Neural crest cell (in vitro differentiated cells): ENCODE measurements at regions not wholly inside any gene's neighbourhood (a gene's known extent, or its start where the extent isn't known, plus 50 kb on each side); places are given as distances from the start of the nearest gene placed in this dataset.

ENCODE experiments used
- DNase-seq: peaks from one replicate; pipeline ENCODE4 v3.0.0; 2021; ENCODE audit warnings: low read depth, mixed read lengths, low spot score
- H3K27ac Mint-ChIP-seq: one replicate; pipeline ENCODE4 v1.8.0; 2021; ENCODE audit warnings: mild to moderate bottlenecking, mixed read lengths; ENCODE audit not compliant: unreplicated experiment
- H3K27me3 Mint-ChIP-seq: 2 replicates; pipeline ENCODE4 v1.8.0; 2021; ENCODE audit warnings: low read depth, mild to moderate bottlenecking, mixed read lengths
- H3K36me3 Mint-ChIP-seq: 2 replicates; pipeline ENCODE4 v1.8.0; 2021; ENCODE audit warnings: low read depth, mild to moderate bottlenecking, mixed read lengths
- H3K4me1 Mint-ChIP-seq: 2 replicates; pipeline ENCODE4 v1.8.0; 2021; ENCODE audit warnings: mixed read lengths
- H3K4me3 Mint-ChIP-seq: one replicate; pipeline ENCODE4 v1.8.0; 2021; ENCODE audit warnings: mild to moderate bottlenecking, mixed read lengths
- H3K9me3 Mint-ChIP-seq: 2 replicates; pipeline ENCODE4 v1.8.0; 2021; ENCODE audit warnings: mixed read lengths
- CTCF ChIP-seq: fragments of 200-600 bp; sonication (generic); conservative IDR thresholded peaks from 2 replicates; pipeline ENCODE4 v1.5.0; 2021; ENCODE audit warnings: antibody characterized with exemption, mild to moderate bottlenecking

GRCh38 chr4:165743422-165743821 lies 129.6 kb upstream of the TLL1 start:
- H3K36me3 Mint-ChIP-seq = no peaks in the 10 kb centered on the region
- H3K4me3 Mint-ChIP-seq = no peak overlapping the region
- no peak for DNase-seq
- no peaks in the 10 kb centered on the region for H3K27me3 Mint-ChIP-seq
- peaks cover under 1% of the 10 kb centered on the region for H3K4me1 Mint-ChIP-seq
- no peak overlapping the region for H3K27ac Mint-ChIP-seq
- TF ChIP-seq CTCF = no peak
- peaks cover 6% of the 10 kb centered on the region for H3K9me3 Mint-ChIP-seq

GRCh38 chr4:165744370-165744769 lies 128.7 kb upstream of the TLL1 start:
- H3K4me3 Mint-ChIP-seq = no peak overlapping the region
- H3K4me1 Mint-ChIP-seq = peaks cover 4% of the 10 kb centered on the region
- H3K27ac Mint-ChIP-seq = no peak overlapping the region
- DNase-seq = no peak
- no peak for TF ChIP-seq CTCF
- no peaks in the 10 kb centered on the region for H3K36me3 Mint-ChIP-seq
- H3K9me3 Mint-ChIP-seq = peaks cover 6% of the 10 kb centered on the region
- no peaks in the 10 kb centered on the region for H3K27me3 Mint-ChIP-seq

GRCh38 chr4:165748321-165748720 lies 124.7 kb upstream of the TLL1 start:
- Mint-ChIP-seq H3K9me3 (peaks cover 6% of the 10 kb centered on the region), H3K36me3 (no peaks in the 10 kb centered on the region), H3K27me3 (no peaks in the 10 kb centered on the region), H3K4me3 (no peak overlapping the region), H3K27ac (no peak overlapping the region), H3K4me1 (peaks cover 4% of the 10 kb centered on the region)
- DNase-seq = no peak
- TF ChIP-seq CTCF = no peak

- H3K36me3 Mint-ChIP-seq = no peaks in the 10 kb centered on the region
- H3K9me3 Mint-ChIP-seq = peaks cover 5% of the 10 kb centered on the region
- DNase-seq = no peak
- H3K4me3 Mint-ChIP-seq = no peak overlapping the region
- no peaks in the 10 kb centered on the region for H3K27me3 Mint-ChIP-seq
- H3K4me1 Mint-ChIP-seq = peaks cover 6% of the 10 kb centered on the region
- no peak overlapping the region for H3K27ac Mint-ChIP-seq
- TF ChIP-seq CTCF = no peak
Observed at GRCh38 chr4:165751882-165752281, 121.2 kb upstream of the TLL1 start.

- Mint-ChIP-seq H3K9me3 (peaks cover 2% of the 10 kb centered on the region), H3K4me3 (no peak overlapping the region), H3K36me3 (no peaks in the 10 kb centered on the region), H3K4me1 (peaks cover 11% of the 10 kb centered on the region), H3K27me3 (no peaks in the 10 kb centered on the region), H3K27ac (no peak overlapping the region)
- TF ChIP-seq CTCF = no peak
- no peak for DNase-seq
Observed at GRCh38 chr4:165754664-165755063, 118.4 kb upstream of the TLL1 start.

- no peak for TF ChIP-seq CTCF
- H3K27me3 Mint-ChIP-seq = no peaks in the 10 kb centered on the region
- H3K27ac Mint-ChIP-seq = peak overlapping the region; percentile 63
- peaks cover 11% of the 10 kb centered on the region for H3K4me1 Mint-ChIP-seq
- no peaks in the 10 kb centered on the region for H3K36me3 Mint-ChIP-seq
- peaks cover 2% of the 10 kb centered on the region for H3K9me3 Mint-ChIP-seq
- no peak overlapping the region for H3K4me3 Mint-ChIP-seq
- no peak for DNase-seq
Observed at GRCh38 chr4:165756836-165757235, 116.2 kb upstream of the TLL1 start.
